Fibroblast of skin of right quadriceps (primary cell): ENCODE measurements at regions not wholly inside any gene's neighbourhood (a gene's known extent, or its start where the extent isn't known, plus 50 kb on each side); places are given as distances from the start of the nearest gene placed in this dataset.

Experiments
- DNase-seq: peaks from one replicate; pipeline ENCODE4 v3.0.0-alpha.2; 2013

DNA sequence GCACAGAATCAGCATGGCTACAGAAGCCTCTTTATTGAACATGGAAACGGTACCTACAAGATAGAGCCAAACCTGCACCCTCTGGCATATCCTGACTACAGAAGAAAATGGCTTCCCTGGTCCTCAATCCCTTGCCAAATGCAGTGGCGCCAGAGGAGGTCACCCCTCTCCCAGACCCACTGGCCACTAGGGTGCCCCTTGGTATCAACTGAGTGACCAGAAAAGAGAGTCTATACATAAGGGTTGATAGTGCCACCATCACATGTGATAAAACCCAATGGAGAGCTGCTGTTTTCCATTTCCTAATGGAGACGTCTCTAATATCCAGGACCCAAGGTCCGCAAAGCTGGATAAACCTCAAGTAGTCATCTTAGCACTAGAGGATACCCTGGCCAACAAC, 52.7 kb upstream of the ALK start:
- no peak for DNase-seq

DNA sequence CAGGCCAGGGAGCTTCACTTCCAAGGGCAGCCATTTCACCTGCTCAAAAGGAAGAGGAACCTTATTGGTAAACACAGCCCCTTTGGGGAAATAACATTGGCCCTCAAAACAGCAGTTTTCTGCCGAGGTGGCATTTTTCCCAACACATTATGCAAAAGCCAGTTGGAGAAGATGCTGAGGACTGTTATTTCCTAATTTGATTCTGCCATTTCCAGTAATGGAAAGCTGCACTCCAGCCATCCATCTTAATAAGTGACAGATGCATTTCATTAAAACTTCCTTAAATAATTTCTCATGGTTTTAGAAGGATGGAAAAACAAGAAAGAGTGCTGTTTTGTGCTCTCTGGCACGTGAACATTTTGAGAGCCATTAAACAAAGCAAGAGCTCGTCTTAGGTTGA, 55.9 kb upstream of the ALK start:
- no peak for DNase-seq

DNA sequence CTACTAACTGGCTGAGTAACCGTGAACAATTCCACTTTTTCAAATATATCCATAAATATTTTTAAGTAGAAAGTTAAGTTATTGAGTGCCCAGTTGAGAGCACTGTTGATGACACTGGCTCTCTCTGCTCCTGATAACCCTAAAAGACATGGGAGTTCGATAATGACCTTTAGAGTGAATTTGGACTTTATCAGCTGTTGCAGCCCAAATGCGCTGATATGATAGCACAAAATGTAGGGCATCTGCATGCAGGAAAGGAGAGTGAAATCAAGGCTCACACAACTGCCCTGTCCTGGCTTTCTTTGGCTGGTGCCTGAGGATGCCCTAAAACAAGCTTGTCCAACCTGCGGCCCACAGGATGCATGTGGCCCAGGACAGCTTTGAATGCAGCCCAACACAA, 60.0 kb upstream of the ALK start:
- DNase-seq: no peak

DNA sequence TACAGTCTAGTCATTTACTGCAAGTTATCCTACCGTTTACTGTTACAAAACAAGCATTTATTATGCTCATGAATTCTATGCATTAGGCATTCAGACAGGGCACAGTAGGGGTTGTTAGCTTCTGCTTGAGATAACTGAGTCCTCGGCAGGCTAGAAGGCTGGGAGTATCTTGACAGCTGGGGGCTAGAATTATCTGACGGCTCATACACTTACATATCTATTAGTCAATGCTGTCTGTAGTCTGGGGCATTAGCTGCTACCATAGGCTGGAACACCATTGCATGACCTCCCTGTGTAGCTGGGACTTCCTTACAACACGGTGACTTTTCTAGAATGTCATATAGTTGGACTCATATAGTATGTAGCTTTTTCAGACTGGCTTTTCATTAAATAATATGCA, 61.9 kb upstream of the ALK start:
- DNase-seq: no peak

DNA sequence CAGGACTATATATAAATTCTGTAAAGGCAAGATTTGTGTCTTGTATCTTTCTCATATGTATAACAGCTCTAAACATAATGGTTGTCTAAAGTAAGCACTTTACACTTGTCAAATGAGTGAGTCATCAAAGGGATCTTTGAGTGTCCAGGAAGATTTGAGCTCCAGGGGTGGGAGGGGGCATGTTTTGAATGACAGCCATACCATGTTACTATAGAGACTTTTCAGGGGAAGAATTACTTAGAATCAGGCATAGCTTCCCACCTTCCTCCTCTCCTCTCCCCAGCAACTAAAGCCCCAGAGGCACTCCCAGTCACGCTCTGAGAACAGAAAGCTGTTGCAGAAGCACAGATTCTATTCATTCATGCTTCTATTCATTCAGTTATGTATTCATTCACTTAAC, 65.8 kb upstream of the ALK start:
- DNase-seq: no peak

DNA sequence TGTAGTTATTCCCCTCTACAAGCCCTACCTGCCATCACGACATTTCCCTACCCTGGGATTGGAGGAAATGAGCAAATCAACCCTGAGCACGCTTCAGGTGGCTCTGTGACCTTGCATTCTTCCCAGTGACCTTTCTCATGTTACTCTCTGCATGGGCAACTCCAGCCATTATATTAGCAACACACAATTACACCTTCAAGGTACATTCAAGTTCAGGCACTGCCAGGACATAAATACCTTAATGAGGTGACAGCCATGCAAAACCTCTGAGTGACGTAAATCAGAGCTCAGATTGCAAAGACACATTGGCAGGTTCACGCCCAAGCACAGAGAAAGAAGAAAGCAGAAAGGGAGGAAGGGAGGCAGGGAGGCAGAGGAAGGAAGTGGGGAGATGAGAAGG, 68.7 kb upstream of the ALK start:
- no peak for DNase-seq

DNA sequence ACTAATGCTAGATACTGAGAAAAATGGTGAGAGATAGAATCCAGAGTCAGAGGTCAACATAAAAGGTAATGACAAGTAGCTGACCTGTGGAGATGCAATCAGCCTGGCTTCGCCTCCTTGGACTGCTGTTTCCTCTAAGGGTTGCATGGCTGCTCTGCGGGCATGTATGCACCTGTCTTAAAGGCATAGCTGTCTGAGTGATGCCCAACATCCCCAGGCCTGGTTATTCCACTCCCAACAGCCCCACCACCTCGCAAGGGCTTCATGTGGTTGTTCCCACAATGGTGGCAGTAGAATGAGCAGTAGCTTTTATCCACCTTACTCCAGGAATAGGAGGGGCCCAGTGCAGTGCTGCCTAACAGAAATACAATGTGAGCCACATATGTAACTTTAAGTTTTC, 69.7 kb upstream of the ALK start:
- DNase-seq: no peak

DNA sequence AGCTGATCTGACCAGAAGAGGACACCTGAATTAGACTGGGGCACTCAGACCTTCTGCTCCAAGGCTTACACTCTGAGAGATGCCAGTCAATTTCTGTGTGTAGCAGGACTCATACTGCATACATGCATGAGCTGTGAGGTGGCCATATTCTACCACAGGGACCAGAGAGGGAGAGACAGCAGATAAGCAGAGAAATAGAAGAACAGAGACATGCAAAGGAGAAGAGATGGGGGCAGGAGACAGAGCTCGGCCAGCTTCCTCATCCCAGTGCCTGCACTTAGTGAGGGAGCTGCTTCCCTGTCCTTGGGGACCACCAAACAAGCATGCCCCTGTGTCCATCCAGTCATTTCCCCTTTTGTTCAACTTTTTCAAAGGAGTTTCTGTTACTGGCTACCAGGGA, 73.9 kb upstream of the ALK start:
- no peak for DNase-seq

DNA sequence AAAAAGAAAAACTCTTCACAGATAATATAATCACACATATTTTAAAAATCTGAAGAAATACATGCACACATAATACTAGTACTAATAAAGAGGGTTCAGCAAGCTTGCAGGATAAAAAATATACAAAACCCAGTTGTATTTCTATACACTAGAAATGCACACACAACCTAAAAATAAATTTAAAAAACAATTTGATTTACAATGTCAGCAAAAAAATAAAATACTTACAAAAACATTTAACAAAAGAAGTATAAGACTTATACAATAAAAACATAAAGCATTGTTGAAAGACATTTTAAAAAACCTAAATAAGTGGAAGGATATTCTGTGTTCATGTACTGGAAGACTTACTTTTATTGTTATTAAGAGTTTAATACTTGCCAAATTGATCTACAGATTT, 81.7 kb upstream of the ALK start:
- no peak for DNase-seq

DNA sequence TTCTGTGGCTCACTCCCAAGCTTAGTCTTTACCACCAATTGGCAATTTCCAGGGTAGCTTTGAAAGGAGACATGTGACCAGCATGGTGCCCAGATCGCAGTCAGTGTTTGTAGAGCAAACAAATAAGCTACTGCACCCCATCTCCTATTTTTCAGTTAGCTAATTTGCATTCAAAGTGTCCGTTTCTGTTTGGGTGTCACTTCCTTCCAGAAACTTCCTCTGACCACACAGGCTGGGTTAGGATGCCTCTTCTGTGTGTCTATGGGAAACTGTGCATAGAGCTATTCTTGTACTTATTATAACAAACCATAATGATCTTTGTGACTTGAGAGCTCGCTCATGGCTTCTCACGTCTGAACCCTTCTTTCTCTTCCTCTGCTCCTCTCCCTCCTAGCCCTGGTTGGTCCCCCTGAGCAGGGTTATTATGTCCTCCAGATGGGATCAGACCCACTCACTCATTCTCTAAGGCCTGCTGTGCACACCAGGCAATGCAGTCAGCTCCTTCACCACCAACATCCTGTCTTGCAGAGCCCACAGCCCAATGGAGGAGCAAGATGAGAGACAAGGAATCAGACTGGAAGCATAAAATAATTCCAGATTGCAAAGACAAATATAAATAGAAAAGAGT, 101.2 kb upstream of the ALK start:
- no peak for DNase-seq

DNA sequence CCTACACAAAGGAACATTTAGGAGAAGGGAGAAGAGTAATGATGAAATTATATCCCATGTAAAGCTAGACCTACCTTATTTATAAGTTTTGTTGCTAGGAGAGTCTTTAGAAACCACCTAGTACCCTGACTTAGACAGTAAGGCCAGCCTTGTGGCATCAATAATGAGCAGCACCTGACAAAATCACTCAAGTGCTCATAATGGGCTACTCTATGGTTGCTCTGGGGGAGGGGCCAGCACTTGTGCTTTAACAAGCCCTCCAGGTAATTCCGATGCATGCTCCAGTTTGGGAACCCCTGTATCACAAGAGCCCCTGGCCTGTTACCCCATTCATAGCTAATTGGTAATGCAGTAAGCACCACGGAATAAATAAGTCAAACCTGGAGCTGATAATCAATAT, 102.9 kb upstream of the ALK start:
- no peak for DNase-seq

DNA sequence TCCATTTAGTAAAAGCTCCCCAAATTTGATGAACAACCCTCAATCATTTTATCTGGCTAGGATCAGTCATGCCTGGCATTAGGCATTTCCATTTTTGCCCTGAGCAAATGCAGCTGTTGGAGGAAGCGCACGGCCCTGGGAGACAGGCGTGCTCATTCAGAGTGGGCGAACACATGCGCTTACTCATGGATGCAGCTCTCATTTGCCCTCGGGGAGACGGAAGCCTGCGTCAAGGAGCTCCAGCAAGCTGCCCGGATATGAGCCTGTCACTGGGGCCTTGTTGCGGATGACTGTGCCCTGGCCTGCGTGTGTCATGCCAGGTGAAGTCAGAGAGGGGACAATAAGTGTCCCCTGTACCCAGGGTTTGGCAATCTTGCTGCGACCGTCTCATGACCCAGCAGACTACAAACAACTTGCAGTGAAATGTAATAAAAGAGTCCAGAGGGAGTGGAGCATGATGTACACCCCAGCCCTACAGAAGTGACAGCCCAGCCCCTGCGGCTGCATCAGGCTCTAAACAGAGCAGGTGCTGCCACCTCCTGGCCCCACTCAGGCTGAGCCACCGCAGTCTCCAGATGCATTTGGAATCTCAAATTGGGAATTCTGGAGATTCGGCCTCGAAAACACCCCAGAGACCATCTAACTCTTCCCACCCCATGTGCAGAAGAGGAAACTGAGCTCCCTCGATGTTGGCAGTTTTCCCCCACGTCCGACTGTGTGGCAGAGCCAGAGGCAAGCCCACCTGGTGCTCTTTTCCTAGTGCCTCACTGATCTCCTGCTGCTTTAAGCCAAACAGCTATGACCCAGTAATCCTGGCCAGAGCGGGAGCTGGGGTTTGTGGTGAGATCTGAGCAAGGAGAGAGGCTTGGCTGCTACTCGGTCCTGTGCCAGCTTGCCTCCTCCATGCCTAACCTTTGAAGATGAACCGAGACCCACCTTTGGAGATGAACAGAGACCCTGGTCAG, 105.0 kb upstream of the ALK start:
- peak; percentile 50 for DNase-seq

DNA sequence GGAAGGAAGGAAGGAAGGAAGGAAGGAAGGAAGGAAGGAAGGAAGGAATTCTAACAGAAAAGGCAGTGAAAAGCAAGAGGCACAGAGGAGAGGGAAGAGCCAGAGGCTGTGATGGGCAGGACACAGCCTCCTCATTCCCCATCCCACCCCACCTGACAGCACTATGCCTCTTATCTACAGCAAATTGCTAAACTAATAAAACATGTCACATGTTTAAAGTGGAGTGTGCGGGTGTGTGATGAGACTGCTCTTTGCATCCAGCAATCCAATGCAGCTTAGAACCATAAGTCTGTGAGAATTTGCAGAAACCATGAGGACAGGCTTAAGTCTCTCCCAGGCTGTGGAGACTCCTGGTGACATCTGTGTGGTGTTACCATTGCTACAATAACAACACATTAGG, 108.4 kb upstream of the ALK start:
- no peak for DNase-seq

DNA sequence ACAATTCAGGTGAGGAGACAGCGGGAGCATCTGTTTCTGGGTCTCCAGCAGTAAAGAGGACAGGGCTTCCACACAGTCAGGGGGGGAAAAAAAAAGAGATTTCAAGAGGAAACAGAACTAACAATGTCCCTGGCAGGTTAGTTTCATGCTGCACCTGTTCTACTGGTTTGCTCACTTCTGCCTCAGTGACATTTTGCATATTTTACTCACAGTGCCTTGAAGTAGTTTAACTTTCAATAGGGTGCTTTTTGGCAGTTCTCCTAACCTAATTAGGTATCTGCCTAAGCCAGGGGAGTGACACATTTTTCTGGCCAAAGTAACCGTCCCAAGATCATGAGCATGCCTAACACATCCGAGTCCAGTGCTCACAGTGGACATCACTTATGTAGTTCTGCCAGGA, 109.0 kb upstream of the ALK start:
- no peak for DNase-seq

DNA sequence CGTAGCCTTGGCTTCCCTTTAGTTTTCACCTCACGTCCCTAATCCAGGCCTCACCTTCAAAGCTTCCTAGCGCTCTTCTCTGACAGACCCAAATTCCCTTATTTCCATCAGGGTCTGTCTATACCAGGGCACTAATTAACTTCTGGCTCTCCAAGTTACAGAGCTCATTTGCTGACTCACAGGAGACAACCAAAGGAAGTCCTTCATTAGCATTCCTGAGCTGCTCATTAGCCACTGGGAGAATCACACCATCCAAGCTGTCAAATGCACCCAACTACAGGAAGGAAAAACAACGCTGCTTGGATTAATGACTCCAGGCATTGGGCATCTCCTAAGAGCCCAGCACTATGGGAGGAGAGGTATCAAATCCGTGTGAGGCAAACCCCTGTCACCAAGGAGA, 109.8 kb upstream of the ALK start:
- DNase-seq: peak; percentile 32

DNA sequence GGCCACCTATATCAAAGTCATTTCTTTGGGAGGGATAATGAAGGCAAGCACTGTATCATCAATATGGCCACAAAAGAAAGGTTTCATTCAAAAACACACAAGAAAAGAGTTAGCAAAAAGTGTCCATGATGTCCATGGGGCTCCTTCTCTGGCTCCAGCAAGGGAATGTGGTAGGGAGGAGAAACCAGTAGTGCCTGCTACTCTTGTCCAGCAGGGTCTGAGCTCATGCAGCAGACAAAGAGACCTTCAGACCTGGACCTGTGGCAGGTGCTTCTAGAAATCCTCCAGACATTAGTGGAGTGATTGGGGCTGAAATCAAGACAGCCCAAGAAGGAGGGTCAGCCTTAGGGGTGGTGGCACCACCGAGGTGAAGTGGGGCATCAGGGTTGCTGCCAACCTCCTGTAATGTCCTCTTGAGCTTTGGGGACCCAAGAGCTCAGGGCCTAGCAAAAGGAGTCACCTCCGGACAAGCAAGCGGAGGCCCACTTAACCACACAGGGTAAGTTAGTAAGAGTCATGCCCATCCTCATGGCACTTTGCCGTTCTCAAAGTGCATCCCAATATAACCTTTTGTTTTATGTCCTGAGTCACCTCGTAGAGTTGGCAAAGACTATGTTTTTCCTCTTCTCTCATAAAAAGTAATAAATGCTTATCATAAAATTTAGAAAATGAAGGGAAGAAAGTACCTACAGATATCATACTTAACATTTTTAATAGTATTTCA, 112.6 kb upstream of the YPEL5 start:
- no peak for DNase-seq

DNA sequence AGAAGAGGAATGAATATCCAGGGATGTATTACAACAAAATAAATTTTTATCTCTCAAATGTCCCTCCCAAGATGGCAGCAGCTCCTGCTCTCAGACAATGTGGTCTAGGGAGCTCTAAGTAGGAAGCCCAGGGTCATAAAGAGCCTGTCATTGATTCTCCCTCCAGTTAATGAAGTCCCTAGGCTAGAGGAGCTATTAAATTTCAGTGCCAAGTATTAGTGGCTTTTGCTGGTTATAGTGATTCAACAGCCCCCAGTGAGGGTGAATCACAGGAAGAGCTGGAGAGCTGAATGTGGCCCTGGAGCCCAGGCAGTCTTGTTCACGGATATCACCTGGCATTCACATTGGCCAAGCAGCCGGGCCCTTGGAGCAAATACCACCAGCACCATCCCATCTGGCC, 109.8 kb upstream of the YPEL5 start:
- no peak for DNase-seq

DNA sequence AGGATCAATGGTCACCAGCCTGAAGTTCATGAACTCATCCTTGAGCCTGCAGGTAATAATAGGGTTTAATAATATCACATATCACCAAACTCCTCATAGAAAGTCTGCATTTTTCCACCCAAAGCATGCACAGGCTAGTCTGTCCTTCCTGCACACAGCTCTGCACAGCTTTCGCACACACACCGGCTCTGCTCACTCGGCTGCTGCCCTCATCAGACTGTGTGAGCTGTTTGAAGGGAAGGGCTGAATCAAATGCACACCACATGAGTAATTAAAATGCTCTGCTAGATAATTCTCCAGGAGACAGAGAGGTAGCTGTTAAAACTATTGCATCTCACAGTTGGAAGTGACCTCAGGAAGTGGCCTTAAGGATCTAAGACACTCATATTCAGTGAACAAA, 108.4 kb upstream of the YPEL5 start:
- DNase-seq: no peak

DNA sequence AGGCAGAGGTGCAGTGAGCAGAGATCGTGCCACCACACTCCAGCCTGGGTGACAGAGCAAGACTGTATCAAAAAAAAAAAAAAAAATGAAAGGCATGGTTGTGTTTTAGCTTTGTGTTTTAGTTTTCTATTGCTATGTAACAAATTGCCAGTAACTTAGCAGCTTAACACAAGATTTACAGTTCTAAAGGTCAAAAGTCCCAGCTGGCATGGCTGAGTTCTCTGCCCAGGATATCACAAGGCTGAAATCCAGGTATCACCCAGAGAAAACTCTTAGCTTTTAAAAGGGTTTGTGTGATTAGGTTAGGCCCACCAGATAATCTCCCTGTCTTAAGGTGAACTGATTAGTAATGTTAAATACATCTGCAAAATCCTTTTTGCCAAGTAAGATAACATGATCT, 107.7 kb upstream of the YPEL5 start:
- DNase-seq: no peak

DNA sequence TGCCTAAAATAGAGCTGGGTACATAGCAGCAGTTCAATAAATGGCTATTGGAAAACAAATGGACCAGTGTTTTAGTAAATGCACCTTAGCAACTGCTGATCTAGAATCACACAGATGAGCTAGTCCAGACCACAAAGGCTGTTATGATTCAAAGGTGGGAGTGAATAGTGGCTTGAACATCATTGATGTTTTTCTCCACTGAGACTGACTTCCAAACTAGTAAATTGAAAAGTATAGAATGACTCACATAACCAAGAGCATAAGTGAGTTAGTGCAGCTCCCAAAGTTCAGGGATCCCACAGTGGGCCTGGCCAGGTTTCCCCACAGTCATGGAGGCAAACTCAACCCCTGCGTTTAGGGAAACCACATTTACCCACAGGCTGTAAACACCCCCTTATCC, 106.7 kb upstream of the YPEL5 start:
- no peak for DNase-seq

DNA sequence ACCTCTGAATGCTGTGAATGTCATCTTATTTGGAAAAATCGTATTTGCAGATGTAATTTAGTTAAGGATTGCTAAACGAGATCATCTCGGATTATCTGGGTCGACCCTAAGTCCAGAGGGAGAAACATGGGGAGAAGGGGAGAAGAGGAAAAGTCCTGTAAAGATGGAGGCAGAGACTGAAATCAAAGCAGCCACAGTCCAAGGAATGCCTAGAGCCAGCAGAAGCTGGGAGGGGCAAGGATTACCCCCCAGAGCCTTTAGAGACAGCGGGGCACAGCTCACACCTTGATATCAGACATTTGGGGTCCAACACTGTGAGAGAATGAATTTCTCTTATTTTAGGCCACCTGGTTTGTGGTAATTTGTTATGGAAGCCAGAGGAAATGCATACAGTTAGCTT, 104.9 kb upstream of the YPEL5 start:
- no peak for DNase-seq

DNA sequence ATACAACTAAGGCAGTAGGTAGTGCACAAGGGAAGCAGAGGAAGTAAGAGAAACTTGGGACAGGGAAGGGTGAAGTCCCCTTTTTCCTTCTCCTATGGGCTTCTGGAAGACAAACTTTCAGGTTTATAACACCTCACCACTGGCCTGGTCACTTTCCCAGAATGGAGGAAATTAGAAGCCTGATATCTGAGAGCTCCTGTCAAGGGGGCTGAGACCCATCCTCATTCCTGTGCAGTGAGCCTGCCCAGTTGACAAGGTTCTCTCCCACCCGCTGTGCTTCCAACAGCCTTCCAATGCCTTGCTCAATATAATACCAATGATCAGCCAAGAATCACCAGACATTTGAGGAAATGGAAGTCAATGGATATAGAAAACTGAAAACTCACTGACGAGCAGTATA, 100.4 kb upstream of the YPEL5 start:
- DNase-seq: no peak

DNA sequence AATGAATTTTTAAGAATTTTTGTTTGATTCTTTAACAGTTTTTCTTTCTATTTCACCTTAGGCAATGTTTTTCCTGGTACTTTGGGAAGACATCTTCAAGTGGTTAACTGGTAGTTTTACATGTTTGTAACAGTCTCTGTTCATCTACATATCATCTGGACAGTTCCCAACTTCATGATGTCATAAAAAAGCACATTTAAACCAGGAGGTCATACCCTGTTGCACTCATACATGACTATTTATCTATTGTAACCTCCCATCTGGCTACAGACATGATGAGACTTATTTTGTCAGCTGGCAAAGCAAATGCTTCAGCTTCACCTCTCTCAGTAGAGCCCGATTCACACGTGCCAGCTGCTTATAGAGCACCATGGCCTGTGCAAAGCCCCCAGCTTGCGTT, 99.8 kb upstream of the YPEL5 start:
- no peak for DNase-seq

DNA sequence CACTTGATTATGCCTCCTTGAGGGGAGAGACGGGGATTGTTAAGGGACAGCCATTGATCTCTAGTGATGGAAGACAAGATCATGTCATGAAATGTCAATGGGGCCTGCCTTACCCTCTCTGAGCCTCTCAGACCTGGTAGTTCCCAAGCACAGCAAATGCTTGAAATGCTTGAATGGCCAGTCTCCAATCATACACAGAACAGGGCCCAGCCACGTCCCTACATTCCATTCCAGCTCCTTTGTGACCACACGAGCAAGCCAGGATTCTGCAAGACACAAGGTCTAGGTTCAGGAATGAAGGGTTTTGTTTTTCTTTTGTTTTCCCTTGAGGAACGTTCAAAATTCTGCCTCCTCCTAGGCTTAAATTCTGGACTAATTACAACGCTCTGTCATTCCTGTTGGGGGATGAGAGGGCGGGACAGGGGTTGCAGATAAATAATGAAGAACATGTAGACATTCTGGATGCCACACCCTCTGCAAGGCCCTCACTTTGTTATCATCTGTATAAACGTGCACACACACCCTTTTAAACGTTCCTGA, 98.1 kb upstream of the YPEL5 start:
- no peak for DNase-seq
